Sigmoid colon (tissue), 6 donors: ENCODE measurements at regions not wholly inside any gene's neighbourhood (a gene's known extent, or its start where the extent isn't known, plus 50 kb on each side); places are given as distances from the start of the nearest gene placed in this dataset.

ENCODE experiments used
- DNase-seq: peaks from one replicate; pipeline ENCODE4 v3.0.0-alpha.2; 2019
- H3K27ac ChIP-seq, 4 donors: fragments of 200-600 bp; sonication (generic); one replicate each; pipeline ENCODE4 v1.5.1; 2016 to 2019; ENCODE audit warnings: mild to moderate bottlenecking in 1 of 4
- H3K27me3 ChIP-seq, 3 donors: fragments of 200-600 bp; sonication (generic); one replicate each; pipeline ENCODE4 v1.5.1; 2019; ENCODE audit warnings: mild to moderate bottlenecking in 1 of 3
- H3K36me3 ChIP-seq, 4 donors: fragments of 200-600 bp; sonication (generic); one replicate each; pipeline ENCODE4 v1.5.1; 2016 to 2019
- H3K4me1 ChIP-seq, 4 donors: fragments of 200-600 bp; sonication (generic); one replicate each; pipeline ENCODE4 v1.5.1; 2017 to 2019
- H3K4me3 ChIP-seq, 4 donors: fragments of 200-600 bp; sonication (generic); one replicate each; pipeline ENCODE4 v1.5.1; 2017 to 2019; ENCODE audit warnings: mild to moderate bottlenecking in 2 of 4, moderate library complexity in 1 of 4
- H3K9me3 ChIP-seq, 4 donors: fragments of 200-600 bp in 3 of 4; sonication (generic) in 3 of 4; one replicate each; pipeline versions ENCODE4 v1.5.1 to v1.6.1; 2013 to 2019
- CTCF ChIP-seq, 4 experiments: fragments of 450-650 bp in 3 of 4; fragments of 200-600 bp in 1 of 4; IDR thresholded peaks; one replicate each; pipeline ENCODE4 v1.5.1; 2016 to 2019; ENCODE audit warnings: antibody characterized with exemption in 4 of 4, mild to moderate bottlenecking in 3 of 4, moderate library complexity in 2 of 4
- EP300 ChIP-seq, 4 donors: sonication (generic); formaldehyde crosslinking; IDR thresholded peaks; one replicate each; pipeline ENCODE4 v1.6.1; 2017; ENCODE audit warnings: antibody characterized with exemption in 4 of 4
- POLR2A ChIP-seq, 2 donors: fragments of 450-650 bp; IDR thresholded peaks; one replicate each; pipeline ENCODE4 v1.6.1; 2016; ENCODE audit warnings: antibody characterized with exemption in 2 of 2, mild to moderate bottlenecking in 2 of 2, moderate library complexity in 2 of 2
- POLR2AphosphoS5 ChIP-seq, 4 donors: sonication (generic); formaldehyde crosslinking; IDR thresholded peaks; one replicate each; pipeline ENCODE4 v1.6.1; 2017; ENCODE audit warnings: antibody characterized with exemption in 4 of 4
- WGBS, 2 donors: extraction: QIAGEN DNeasy Blood & Tissue Kit; methylation state at CpG; one replicate each; pipeline ENCODE4 v1.1.7; 2013; 5-methylcytosine and 5-hydroxymethylcytosine counted together
- intact Hi-C: fragments of 100-400 bp; cut with DNase I; formaldehyde crosslinking; loops from one replicate; pipeline ENCODE4 v1.15.1; 2023
- donor health status: healthy with polysubstance abuse.
- donor health status: healthy.

- H3K9me3 ChIP-seq, result no peaks in the 10 kb centered on the region
- DNase-seq, result no peak
- no peak overlapping the region for H3K4me3 ChIP-seq
- no peak for TF ChIP-seq POLR2A (IDR thresholded peaks at IDR 0.05)
- no peak for TF ChIP-seq EP300 (IDR thresholded peaks at IDR 0.05)
- TF ChIP-seq POLR2AphosphoS5 (IDR thresholded peaks at IDR 0.05), result no peak
- TF ChIP-seq CTCF (IDR thresholded peaks at IDR 0.05), result no peak
- H3K27me3 ChIP-seq, result peaks cover 0 to 3% (median 0%) of the 10 kb centered on the region in 3 donors
- H3K27ac ChIP-seq, result no peak overlapping the region
- 68 to 78% methylated on average over 5 of the region's 5 CpGs for WGBS, 2 donors
- H3K4me1 ChIP-seq, result no peaks in the 10 kb centered on the region
- no peaks in the 10 kb centered on the region for H3K36me3 ChIP-seq
- intact Hi-C loops, result no loop called here
Measured at GRCh38 chr14:57069702-57070101, 199.0 kb downstream of the EXOC5 start.

- no peak for TF ChIP-seq CTCF (IDR thresholded peaks at IDR 0.05)
- TF ChIP-seq POLR2A (IDR thresholded peaks at IDR 0.05), result no peak
- TF ChIP-seq POLR2AphosphoS5 (IDR thresholded peaks at IDR 0.05), result no peak
- TF ChIP-seq EP300 (IDR thresholded peaks at IDR 0.05), result no peak
- no peaks in the 10 kb centered on the region for H3K36me3 ChIP-seq
- no peak for DNase-seq
- intact Hi-C loops, result no loop called here
- WGBS, 2 donors, result 28 to 47% methylated on average over 8 of the region's 8 CpGs
- no peaks in the 10 kb centered on the region for H3K9me3 ChIP-seq
- no peak overlapping the region for H3K4me3 ChIP-seq
- peaks cover 0 to 3% (median 0%) of the 10 kb centered on the region in 3 donors for H3K27me3 ChIP-seq
- H3K4me1 ChIP-seq, result no peaks in the 10 kb centered on the region
- H3K27ac ChIP-seq, result no peak overlapping the region
Measured at GRCh38 chr14:57068511-57068910, 200.2 kb downstream of the EXOC5 start.

- no peak for TF ChIP-seq CTCF (IDR thresholded peaks at IDR 0.05)
- TF ChIP-seq POLR2AphosphoS5 (IDR thresholded peaks at IDR 0.05), result no peak
- Histone ChIP-seq H3K27ac (no peak overlapping the region), H3K36me3 (no peaks in the 10 kb centered on the region), H3K27me3 (peaks cover 0 to 8% (median 0%) of the 10 kb centered on the region in 3 donors), H3K4me3 (no peak overlapping the region), H3K9me3 (no peaks in the 10 kb centered on the region), H3K4me1 (no peaks in the 10 kb centered on the region)
- DNase-seq, result no peak
- WGBS, 2 donors, result 6 to 11% methylated on average over 12 of the region's 12 CpGs
- intact Hi-C loops, result no loop called here
Measured at GRCh38 chr14:57066887-57067513, 201.7 kb downstream of the EXOC5 start.

- H3K9me3 ChIP-seq, result no peaks in the 10 kb centered on the region
- TF ChIP-seq CTCF (IDR thresholded peaks at IDR 0.05) (no peak), EP300 (IDR thresholded peaks at IDR 0.05) (no peak), POLR2AphosphoS5 (IDR thresholded peaks at IDR 0.05) (no peak), POLR2A (IDR thresholded peaks at IDR 0.05) (no peak)
- no peak overlapping the region for H3K27ac ChIP-seq
- no peaks in the 10 kb centered on the region for H3K4me1 ChIP-seq
- H3K27me3 ChIP-seq, result peaks cover 0 to 8% (median 0%) of the 10 kb centered on the region in 3 donors
- no peaks in the 10 kb centered on the region for H3K36me3 ChIP-seq
- no peak overlapping the region for H3K4me3 ChIP-seq
- intact Hi-C loops, result no loop called here
- no peak for DNase-seq
- 27 to 57% methylated on average over 4 of the region's 4 CpGs for WGBS, 2 donors
Measured at GRCh38 chr14:57066463-57066862, 202.2 kb downstream of the EXOC5 start.
